ENCODE measurements at regions not wholly inside any gene's neighbourhood (a gene's known extent, or its start where the extent isn't known, plus 50 kb on each side); places are given as distances from the start of the nearest gene placed in this dataset.
"Not testable (repeated sequence)": the region's sequence is repeated elsewhere in the genome, so short reads cannot be mapped to it uniquely, and the experiment has no call there.

DNA sequence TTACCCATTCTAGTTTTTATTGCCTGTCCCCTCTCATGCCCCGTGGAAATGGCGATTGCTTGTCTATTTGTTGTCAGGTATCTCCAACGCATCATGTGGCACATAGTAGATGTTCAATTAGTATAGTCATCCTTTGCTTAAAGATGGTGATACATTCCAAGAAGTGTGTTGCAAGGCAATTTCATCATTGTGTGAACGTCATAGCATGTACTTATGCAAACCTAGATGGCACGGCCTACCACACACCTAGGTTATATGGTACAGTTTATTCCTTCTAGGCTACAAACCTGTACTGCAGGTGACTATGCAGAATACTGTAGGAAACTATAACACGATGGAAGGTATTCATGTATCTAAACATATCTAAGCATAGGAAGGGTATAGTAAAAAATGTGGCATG, 163.9 kb upstream of the DAPK1 start:
- DNase-seq (ENCODE audit: low read depth), result no peak

DNA sequence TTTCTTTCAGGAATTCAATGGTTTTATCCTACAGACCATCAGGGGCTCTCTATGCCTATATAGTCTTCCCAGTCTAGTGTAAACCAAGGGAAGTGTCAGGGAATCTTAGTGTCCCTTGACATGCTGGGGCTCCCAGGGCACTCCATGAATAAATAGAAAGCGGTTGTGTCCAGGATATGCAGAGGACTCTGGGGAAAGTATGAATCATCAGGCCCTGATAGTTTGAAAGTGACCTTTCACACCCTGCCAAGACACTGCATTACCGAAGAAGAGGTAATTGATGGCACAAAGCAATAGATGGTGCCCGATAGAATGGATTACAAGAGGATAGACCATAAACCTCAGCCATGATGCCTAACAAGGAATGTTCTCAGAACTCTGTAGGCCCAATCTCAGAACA, 163.3 kb upstream of the DAPK1 start:
- DNase-seq (ENCODE audit: low read depth), result no peak

DNA sequence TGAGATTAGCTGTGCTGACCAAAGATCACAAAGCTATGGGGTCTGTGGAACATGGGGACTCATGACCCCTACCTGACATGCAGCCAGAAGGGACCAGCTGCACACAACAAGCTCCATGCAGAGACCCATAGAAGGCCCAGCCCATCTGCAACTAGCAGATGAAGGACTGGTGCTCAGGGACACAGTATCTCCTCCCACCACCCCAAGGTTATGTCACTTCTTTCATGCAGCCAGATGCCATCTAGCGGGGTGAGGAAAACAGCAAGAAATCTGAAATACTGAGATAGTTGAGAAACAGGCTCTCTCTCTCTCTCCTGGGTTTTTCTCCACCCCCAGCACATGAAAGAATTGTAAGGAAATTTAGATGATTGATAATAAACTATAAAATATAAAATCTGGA, 161.3 kb upstream of the DAPK1 start:
- no peak for DNase-seq (ENCODE audit: low read depth)

DNA sequence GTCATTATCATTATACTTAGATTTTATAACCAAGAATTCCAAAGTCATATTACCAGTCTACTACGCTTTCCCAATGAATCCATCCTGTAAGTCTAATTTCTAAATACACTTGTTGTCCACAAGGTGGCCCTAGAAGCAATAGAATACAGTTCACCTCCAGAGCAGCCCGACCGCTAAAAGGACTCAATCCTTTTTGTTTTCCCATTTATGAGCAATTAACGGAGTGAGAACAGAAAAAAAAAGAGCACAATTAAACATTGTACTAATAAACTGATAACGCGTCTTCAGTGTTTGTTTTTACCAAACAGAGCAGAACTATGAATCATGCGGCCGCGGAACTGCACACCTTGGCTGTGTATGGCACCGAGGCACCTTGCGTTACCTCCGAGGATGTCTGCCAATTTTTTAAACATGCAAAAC, 160.7 kb upstream of the DAPK1 start:
- DNase-seq (ENCODE audit: low read depth), result peak; percentile 64

DNA sequence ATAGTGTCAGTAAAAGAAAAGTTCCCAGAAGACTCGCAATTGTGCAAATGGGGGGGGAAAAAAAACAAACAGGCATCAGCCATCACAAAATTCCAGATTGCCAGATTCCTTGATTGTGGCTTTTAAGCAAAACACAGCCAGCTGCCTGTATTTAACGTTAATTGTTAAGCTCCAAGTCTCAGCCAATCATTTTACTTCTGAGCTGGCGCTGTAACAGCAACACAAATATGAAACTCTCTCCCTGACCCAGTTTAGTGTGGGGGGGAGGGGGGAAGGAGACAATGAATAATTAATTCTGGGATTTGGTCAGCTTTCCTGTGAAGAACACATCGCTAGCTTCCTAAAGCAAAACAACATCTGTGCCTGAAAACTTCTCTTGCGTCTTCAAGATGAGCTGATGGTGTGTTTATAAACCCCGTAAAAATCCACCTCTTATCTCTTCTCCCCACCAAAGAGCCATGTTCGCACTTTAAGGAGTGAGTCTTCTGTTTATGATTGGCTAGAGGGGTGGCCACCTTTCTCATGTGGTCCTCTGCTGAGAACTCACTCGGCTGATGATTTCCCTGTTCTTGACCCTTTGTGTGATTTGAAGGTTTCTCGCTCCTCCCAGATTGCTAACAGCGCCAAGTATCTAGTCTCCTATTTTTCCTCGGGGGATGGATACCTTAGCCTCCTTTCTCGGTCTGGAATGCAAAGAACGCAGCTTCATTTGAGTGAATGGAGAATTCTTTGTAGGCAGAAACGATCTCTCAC, 160.2 kb upstream of the DAPK1 start:
- no peak for DNase-seq (ENCODE audit: low read depth)

- no peak for DNase-seq (ENCODE audit: low read depth)
These were observed 159.3 kb upstream of the DAPK1 start for GRCh38 chr9:87338088-87338989.

- DNase-seq (ENCODE audit: low read depth), result no peak
These were observed 157.3 kb upstream of the DAPK1 start for GRCh38 chr9:87340391-87340790.

GRCh38 chr9:87342743-87343142, 154.9 kb upstream of the DAPK1 start:
- DNase-seq (ENCODE audit: low read depth), result no peak

GRCh38 chr9:87343816-87344430, 153.7 kb upstream of the DAPK1 start:
- no peak for DNase-seq (ENCODE audit: low read depth)

DNA sequence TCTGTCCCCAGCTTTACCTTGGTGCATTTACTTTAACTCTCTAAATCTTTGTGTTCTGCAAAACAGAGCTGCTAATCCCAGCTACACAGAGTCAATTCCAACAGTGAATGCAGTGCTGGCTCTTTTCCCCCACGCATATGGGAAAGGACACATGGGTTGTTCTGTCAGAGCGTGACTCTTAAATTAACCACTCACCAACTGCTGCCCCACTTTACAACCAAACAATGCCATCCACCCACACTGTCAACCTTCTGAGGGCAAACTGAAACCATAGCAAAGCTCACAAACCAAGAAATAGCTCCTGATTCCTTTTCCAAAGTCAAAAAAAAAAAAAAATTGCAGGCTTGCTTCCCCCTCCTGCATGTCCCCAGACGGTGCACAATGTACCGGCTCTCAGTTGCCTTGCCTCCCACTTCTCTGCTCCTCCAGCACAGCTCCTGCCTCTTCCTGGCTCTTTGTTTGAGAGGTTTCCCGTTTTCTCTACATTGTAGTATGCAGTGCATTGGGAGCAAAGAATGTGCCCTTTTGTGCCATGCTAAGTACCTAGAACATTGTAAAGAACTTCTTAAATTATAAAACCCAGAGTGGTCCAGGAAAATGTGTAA, 151.5 kb upstream of the DAPK1 start:
- DNase-seq (ENCODE audit: low read depth), result no peak

DNA sequence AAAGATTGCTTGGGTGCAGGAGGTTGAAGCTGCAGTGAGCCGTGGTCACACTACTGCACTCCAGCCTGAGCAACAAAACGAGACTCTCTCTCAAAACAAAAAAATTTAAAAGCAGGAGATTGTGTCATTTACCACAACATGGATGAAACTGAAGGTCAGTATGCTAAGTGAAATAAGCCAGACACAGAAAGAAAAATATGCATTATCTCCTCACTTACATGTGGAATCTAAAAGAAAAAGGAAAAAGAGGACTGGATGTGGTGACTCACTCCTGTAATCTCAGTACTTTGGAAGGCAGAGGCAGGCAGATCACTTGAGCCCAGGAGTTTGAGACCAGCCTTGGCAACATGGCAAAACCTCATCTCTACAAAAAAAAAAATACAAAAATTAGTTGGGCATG, 146.8 kb upstream of the DAPK1 start:
- DNase-seq (ENCODE audit: low read depth), result no peak

DNA sequence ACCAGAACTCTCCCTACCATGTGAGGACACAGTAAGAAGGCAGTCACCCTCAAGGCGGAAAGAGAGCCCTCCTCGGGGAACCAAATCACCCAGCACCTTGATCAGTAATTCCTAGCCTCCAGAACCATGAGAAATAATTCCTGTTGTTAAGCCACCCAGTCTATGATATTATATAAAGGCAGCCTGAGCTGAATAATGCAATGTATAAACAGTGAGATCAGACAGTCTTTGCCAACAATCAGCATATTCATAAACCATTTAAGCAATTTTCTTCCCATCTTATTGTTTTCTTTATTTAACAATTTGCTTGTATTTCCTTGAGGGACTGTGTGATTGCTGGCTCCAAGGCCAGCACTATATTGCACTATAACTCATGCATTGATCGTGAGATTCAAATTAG, 144.4 kb upstream of the DAPK1 start:
- DNase-seq (ENCODE audit: low read depth), result no peak

- no peak for DNase-seq (ENCODE audit: low read depth)
These were observed 143.5 kb upstream of the DAPK1 start for GRCh38 chr9:87354147-87354546.

DNA sequence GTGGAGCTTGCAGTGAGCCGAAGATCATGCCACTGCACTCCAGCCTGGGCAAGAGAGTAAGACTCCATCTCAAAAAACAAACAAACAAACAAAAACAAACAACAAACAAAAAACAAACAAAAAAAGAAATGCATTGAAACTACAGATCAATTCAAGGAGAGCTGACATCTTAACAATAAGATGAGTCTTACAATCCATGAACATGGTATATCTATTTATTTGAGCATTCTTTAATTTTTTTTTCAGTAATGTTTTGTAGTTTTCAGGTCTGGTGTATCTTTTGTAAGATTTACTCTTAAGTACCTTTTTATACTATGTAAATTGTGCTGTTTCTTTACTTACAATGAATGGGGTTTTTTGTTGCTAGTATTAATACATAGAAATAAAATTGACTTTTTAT, 140.1 kb upstream of the DAPK1 start:
- DNase-seq (ENCODE audit: low read depth), result no peak

GRCh38 chr9:87359264-87359663, 138.4 kb upstream of the DAPK1 start:
- no peak for DNase-seq (ENCODE audit: low read depth)

GRCh38 chr9:87359958-87360601, 137.6 kb upstream of the DAPK1 start:
- DNase-seq (ENCODE audit: low read depth), result no peak

DNA sequence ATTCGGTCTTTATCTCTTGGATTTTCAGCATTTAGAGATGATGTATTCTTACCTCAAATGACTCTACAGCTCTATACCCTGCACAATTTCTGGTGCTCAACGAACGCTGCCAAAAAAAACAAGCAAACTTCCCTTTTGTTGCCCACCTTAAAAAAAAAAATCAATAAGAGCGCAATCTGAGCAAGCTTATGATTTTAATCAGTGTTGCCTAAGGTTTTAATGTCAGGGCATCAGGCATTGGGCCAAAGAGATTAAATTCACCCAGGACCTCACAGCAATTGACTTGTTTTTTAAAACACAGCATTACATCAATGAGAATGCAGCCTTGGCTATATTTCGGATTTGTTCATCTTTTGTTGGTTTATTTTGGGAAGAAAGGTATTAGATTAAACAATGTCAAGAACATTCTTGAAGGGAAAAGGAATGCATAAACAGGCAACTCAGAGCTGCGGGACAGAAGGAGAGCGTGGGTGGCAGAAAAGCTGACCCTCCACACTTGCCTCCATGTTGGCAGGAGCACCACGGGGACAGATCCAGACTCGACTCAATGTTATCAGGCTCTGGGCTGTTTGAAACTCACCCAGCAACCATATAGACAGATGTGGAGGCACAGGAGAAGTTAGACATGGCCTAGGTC, 127.5 kb upstream of the DAPK1 start:
- no peak for DNase-seq (ENCODE audit: low read depth)

GRCh38 chr9:87371795-87372355, 125.8 kb upstream of the DAPK1 start:
- no peak for DNase-seq (ENCODE audit: low read depth)

DNA sequence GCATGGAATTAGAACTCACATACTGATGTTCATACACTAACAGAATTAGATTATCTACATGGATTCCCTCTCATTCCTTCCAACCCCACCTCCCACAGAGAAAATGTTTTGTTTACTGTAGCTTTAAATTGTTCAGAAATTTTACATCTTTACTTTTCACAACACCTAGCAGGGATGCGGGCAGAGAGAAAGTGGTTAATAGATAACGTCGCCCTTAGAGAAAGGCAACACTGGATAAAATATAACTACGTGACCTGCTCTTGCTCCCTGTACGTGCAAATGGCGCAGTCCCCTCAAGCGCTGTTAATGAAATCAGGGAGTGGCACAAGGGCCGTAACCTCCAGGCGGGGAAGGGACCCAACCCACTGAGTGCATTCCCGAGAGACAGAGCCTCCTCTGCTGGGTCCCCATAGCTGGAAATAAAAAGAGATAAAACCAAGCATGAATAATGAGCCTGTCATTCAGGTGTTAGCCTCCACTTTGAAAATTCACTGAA, 125.3 kb upstream of the DAPK1 start:
- DNase-seq (ENCODE audit: low read depth), result no peak

DNA sequence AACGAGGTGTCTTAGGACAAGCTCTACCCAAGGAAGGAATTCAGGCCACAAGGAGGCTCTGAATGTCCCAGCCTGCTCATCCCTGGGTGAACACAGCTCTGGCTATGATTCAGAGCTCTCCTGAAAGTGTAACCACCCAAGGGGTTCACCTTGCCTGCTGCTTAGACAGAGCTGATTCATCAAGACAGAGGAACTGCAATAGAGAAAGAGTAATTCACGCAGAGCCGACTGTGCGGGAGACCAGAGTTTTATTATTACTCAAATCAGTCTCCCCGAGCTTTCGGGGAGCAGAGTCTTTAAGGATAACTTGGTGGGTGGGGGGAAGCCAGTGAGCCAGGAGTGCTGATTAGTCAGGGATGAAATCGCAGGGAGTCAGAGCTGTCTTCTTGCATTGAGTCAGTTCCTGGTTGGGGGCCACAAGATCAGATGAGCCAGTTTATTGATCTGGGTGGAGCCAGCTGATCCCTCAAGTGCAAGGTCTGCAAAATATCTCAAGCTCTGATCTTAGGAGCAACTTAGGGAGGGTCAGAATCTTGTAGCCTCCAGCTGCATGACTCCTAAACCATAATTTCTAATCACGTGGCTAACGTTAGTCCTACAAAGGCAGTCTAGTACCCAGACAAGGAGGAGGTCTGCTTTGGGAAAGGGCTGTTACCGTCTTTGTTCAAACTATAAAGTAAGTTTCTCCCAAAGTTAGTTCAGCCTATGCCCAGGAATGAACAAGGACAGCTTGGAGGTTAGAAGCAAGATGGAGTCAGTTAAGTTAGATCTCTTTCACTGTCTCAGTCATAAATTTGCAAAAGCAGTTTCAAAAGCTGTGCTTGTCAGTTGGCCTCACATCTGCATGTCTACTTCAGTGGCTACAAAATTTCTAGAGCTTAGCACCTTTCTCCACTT, 123.4 kb upstream of the DAPK1 start:
- DNase-seq (ENCODE audit: low read depth), result not testable (repeated sequence)

All from non-pigmented ciliary epithelial cell (primary cell).